Upper lobe of right lung (tissue), 1 donor: ENCODE measurements at regions not wholly inside any gene's neighbourhood (a gene's known extent, or its start where the extent isn't known, plus 50 kb on each side); places are given as distances from the start of the nearest gene placed in this dataset.

Experiments used
- ATAC-seq: fragments of 200-7000 bp; cut with Tn5 transposase; one replicate; pipeline ENCODE4 v1.9.1; 2020; ENCODE audit warnings: mild to moderate bottlenecking, moderate library complexity
- DNase-seq: peaks from one replicate; pipeline ENCODE4 v3.0.0-alpha.2; 2020
- H3K27ac ChIP-seq: fragments of 200-600 bp; one replicate; pipeline ENCODE4 v1.8.0; 2022
- H3K27me3 ChIP-seq: fragments of 200-600 bp; one replicate; pipeline ENCODE4 v1.8.0; 2022; ENCODE audit warnings: mild to moderate bottlenecking
- H3K36me3 ChIP-seq: fragments of 200-600 bp; one replicate; pipeline ENCODE4 v1.8.0; 2022
- H3K4me1 ChIP-seq: fragments of 200-600 bp; one replicate; pipeline ENCODE4 v1.8.0; 2022
- H3K4me3 ChIP-seq: fragments of 200-600 bp; one replicate; pipeline ENCODE4 v1.8.0; 2022; ENCODE audit warnings: mild to moderate bottlenecking
- H3K9me3 ChIP-seq: fragments of 200-600 bp; one replicate; pipeline ENCODE4 v1.8.0; 2022
- intact Hi-C: fragments of 100-400 bp; cut with DNase I; formaldehyde crosslinking; loops from one replicate; pipeline ENCODE4 v1.11.0; 2022
- TF ChIP-seq, protein P1 (sequence below): fragments of 200-600 bp; IDR thresholded peaks from one replicate; pipeline ENCODE4 v1.8.0; 2022; ENCODE audit warnings: antibody characterized with exemption
- donor health status: DM: no; HTN: yes; CAD: no; lungs with severe emphysema.

DNA sequence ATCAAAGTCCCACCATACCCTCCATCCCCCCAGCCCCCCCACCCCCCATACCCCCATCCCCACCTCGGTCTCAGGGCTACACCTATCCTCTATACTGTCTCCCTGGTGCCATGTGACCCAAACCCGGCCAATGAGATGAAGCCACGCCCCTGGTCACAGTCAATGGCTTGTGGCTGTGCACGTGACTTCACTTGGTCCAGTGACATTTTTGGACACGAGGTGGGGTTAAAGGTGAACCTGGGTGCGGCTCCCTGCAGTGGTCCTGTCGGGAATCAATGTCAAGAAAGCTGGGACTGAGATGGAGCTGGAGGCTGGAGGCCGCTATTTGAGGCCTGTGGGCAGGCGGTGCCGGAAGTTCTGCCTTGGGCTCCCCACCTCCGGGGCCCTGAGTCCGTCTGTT is 100.7 kb upstream of the MAP1LC3B2 start:
- intact Hi-C loops = no loop called here
- no peak overlapping the region for H3K4me3 ChIP-seq
- TF ChIP-seq, protein P1, sequence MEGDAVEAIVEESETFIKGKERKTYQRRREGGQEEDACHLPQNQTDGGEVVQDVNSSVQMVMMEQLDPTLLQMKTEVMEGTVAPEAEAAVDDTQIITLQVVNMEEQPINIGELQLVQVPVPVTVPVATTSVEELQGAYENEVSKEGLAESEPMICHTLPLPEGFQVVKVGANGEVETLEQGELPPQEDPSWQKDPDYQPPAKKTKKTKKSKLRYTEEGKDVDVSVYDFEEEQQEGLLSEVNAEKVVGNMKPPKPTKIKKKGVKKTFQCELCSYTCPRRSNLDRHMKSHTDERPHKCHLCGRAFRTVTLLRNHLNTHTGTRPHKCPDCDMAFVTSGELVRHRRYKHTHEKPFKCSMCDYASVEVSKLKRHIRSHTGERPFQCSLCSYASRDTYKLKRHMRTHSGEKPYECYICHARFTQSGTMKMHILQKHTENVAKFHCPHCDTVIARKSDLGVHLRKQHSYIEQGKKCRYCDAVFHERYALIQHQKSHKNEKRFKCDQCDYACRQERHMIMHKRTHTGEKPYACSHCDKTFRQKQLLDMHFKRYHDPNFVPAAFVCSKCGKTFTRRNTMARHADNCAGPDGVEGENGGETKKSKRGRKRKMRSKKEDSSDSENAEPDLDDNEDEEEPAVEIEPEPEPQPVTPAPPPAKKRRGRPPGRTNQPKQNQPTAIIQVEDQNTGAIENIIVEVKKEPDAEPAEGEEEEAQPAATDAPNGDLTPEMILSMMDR = no peak
- ATAC-seq (no peak), DNase-seq (no peak)
- H3K27me3 ChIP-seq = no peaks in the 10 kb centered on the region
- H3K27ac ChIP-seq = no peak overlapping the region
- H3K4me1 ChIP-seq = peaks cover 16% of the 10 kb centered on the region
- no peaks in the 10 kb centered on the region for H3K36me3 ChIP-seq
- no peaks in the 10 kb centered on the region for H3K9me3 ChIP-seq

DNA sequence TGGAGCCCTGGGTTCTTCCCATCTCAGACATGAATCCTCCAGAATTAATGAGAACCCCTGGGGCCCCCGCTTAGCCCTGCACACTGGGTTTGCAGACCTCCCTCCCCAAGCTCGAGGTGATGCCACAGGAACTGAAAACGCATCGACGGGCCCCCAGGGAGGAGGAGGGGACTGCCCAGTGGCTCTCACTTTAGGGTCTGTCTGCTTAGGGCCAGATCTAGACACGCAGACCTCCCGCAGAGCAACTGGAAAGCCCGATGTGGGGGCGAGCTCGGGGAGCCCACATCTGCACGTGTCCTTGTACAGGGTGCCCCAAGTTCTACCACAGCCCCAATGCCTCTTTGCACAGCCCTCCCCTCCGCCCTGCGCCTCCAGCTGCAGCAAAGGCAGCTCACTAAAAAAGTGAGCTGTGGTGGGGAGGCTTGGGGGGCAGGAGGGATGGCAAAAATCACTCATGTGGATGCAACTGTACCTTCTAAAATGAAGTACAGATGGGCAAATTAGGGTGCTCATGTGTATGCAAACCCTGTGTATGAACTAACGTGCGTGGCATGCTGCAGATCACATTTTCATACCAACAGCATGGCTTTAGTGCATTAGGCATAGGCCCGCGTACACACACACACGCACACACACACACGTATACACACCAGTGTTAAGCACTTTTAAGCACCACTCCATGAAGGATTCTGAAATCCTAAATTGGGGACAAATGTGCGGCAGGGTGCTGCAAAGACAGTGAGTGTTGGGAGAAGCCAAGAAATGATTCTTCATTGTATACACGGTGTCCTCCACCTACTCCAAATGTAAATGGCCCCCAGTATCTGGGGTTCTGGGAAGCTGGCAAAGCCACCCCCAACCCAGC is 99.9 kb upstream of the MAP1LC3B2 start:
- H3K27ac ChIP-seq = no peak overlapping the region
- H3K4me3 ChIP-seq = no peak overlapping the region
- ATAC-seq = no peak

DNA sequence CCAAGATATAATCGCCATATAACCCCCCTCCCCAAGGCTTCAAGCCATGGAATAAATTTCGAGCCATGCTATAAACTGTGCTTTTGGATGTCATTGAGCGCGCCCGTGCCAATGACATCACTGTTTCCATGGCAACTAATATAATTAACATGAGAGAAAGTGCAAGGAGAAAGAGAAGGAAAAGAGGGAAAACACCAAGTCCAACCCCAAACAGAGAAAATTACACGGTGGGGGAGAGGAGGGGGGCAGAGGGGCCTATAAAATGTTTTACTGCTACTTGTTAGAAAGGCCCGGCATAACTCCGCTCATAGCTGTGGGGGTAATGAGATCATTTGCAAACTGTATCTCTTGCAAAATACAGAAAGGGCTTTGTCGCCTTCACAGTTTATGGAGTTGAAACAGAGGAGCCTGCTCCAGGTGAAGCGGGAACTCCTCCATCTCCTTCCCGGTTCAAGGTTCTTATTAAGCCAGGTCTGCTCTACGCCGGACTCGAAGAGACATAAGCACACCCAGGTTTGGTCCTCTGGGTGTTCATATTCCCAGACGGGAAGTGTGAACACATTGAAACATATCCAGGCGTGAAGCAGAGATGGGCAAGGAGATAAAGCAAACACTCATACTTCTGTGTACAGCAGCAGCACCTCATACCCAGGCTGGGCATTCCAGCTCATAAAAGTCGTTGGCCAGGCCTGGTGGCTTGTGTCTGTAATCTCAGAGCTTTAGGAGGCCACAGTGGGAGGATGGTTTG is 99.1 kb upstream of the MAP1LC3B2 start:
- no peak for ATAC-seq
- intact Hi-C loops = no loop called here
- DNase-seq = no peak
- Histone ChIP-seq H3K4me1 (peaks cover 11% of the 10 kb centered on the region), H3K9me3 (no peaks in the 10 kb centered on the region), H3K27ac (no peak overlapping the region), H3K36me3 (no peaks in the 10 kb centered on the region), H3K27me3 (no peaks in the 10 kb centered on the region), H3K4me3 (no peak overlapping the region)
- TF ChIP-seq, protein P1 = no peak

More for the DNA sequence above, 99.9 kb upstream of the MAP1LC3B2 start:
- no peak for DNase-seq
- H3K27me3 ChIP-seq = no peaks in the 10 kb centered on the region
- no peaks in the 10 kb centered on the region for H3K9me3 ChIP-seq
- H3K4me1 ChIP-seq = peaks cover 16% of the 10 kb centered on the region
- TF ChIP-seq, protein P1 = no peak
- intact Hi-C loops = no loop called here
- no peaks in the 10 kb centered on the region for H3K36me3 ChIP-seq

DNA sequence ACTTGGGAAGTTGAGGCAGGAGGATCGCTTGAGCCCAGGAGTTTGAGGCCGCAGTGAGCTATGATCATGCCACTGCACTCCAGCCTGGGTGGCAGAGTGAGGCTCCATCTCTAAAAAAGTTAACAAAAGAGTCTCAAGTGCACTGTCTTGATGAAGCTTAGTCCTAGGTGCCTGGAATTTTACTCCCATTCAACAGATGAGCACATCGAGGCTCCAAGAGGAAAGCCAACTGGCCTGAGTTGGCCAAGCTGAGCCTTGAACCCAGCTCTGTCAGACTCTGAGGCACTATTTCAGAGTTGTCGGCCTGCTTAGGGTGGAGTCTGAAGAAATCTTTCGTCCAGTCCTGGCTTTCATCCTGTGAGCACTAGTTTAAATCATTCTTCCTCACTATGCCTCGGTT is 98.1 kb upstream of the MAP1LC3B2 start:
- intact Hi-C loops = no loop called here
- peaks cover 8% of the 10 kb centered on the region for H3K4me1 ChIP-seq
- H3K27ac ChIP-seq = no peak overlapping the region
- no peaks in the 10 kb centered on the region for H3K27me3 ChIP-seq
- no peaks in the 10 kb centered on the region for H3K36me3 ChIP-seq
- no peaks in the 10 kb centered on the region for H3K9me3 ChIP-seq
- DNase-seq (no peak), ATAC-seq (no peak)
- H3K4me3 ChIP-seq = no peak overlapping the region
- TF ChIP-seq, protein P1 = no peak

DNA sequence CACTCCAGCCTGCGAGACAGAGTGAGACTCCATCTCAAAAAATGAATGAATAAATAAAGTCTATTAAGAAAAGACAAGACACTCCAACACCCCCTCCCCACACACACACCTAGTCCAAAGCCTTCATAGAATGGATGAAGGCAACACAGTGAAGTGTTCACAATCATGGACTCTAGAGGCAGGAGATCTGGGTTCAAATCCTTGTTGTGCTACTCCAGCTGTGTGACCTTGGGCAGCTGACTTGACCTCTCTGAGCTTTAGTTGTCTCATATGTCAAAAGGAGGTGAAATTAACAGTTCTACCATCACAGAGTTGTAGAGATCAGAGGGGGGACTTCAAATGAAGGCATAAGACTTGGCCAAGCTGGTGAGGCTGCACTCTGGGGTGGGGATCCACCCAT is 95.8 kb upstream of the MAP1LC3B2 start:
- DNase-seq (no peak), ATAC-seq (no peak)
- Histone ChIP-seq H3K4me3 (no peak overlapping the region), H3K4me1 (no peaks in the 10 kb centered on the region), H3K27me3 (no peaks in the 10 kb centered on the region), H3K27ac (no peak overlapping the region), H3K36me3 (no peaks in the 10 kb centered on the region), H3K9me3 (no peaks in the 10 kb centered on the region)
- TF ChIP-seq, protein P1 = no peak
- intact Hi-C loops = no loop called here
